WERI-Rb-1 (cell line): ENCODE measurements at regions not wholly inside any gene's neighbourhood (a gene's known extent, or its start where the extent isn't known, plus 50 kb on each side); places are given as distances from the start of the nearest gene placed in this dataset.

ENCODE experiments used
- DNase-seq: peaks from one replicate; pipeline ENCODE4 v3.0.0-alpha.2; 2020
- H3K27ac ChIP-seq: fragments of 250-450 bp; sonication (Bioruptor Pico); 2 replicates; pipeline ENCODE4 v1.5.1; 2020; ENCODE audit warnings: mild to moderate bottlenecking, moderate library complexity
- H3K27me3 ChIP-seq: fragments of 250-450 bp; sonication (Bioruptor Pico); 2 replicates; pipeline ENCODE4 v1.5.1; 2021; ENCODE audit warnings: mild to moderate bottlenecking, low read depth, moderate library complexity; ENCODE audit not compliant: insufficient read depth, severe bottlenecking
- H3K36me3 ChIP-seq: fragments of 250-450 bp; sonication (Bioruptor Pico); 2 replicates; pipeline ENCODE4 v1.5.1; 2020; ENCODE audit warnings: mild to moderate bottlenecking, moderate library complexity
- H3K4me3 ChIP-seq: 2 replicates; pipeline ENCODE4 v1.5.1; 2011; ENCODE audit warnings: low read depth, mild to moderate bottlenecking, control low read depth, low read length
- H3K9me3 ChIP-seq: fragments of 250-450 bp; sonication (Bioruptor Pico); 2 replicates; pipeline ENCODE4 v1.5.1; 2021; ENCODE audit warnings: mild to moderate bottlenecking, moderate library complexity; ENCODE audit not compliant: severe bottlenecking
- TF ChIP-seq, protein P1 (sequence below): IDR thresholded peaks from 2 replicates; pipeline ENCODE4 v1.5.1; 2011; ENCODE audit warnings: low read depth, mild to moderate bottlenecking, control low read depth, inconsistent platforms, low read length

DNA sequence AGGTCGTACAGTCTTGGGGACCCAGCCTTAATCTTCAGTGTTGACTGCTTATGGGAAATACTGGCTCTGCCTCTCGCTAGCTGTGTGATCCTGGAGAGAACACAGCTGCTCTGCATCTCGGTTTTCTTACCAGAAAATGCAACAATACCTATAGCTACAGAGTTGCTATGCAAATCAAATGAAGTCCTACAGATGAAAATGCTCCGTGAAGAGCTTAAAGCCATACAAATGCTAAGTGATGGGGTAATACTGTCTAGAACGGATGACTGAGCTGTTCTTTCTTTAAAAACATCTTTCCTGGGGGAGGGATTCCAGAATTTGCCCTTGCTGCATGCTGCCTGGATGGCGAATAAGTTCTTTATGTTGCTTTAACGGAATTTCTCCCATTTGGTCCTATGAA lies 132.0 kb downstream of the ZBTB18 start:
- H3K27me3 ChIP-seq: no peaks in the 10 kb centered on the region
- TF ChIP-seq, protein P1, sequence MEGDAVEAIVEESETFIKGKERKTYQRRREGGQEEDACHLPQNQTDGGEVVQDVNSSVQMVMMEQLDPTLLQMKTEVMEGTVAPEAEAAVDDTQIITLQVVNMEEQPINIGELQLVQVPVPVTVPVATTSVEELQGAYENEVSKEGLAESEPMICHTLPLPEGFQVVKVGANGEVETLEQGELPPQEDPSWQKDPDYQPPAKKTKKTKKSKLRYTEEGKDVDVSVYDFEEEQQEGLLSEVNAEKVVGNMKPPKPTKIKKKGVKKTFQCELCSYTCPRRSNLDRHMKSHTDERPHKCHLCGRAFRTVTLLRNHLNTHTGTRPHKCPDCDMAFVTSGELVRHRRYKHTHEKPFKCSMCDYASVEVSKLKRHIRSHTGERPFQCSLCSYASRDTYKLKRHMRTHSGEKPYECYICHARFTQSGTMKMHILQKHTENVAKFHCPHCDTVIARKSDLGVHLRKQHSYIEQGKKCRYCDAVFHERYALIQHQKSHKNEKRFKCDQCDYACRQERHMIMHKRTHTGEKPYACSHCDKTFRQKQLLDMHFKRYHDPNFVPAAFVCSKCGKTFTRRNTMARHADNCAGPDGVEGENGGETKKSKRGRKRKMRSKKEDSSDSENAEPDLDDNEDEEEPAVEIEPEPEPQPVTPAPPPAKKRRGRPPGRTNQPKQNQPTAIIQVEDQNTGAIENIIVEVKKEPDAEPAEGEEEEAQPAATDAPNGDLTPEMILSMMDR: no peak
- no peaks in the 10 kb centered on the region for H3K9me3 ChIP-seq
- H3K27ac ChIP-seq: no peak overlapping the region
- no peaks in the 10 kb centered on the region for H3K36me3 ChIP-seq
- DNase-seq: no peak
- no peak overlapping the region for H3K4me3 ChIP-seq

GRCh38 chr1:244186372-244186771 lies 135.3 kb downstream of the ZBTB18 start:
- H3K9me3 ChIP-seq: peaks cover 11% of the 10 kb centered on the region
- H3K36me3 ChIP-seq: no peaks in the 10 kb centered on the region
- no peak overlapping the region for H3K27ac ChIP-seq
- H3K27me3 ChIP-seq: no peaks in the 10 kb centered on the region
- no peak overlapping the region for H3K4me3 ChIP-seq
- TF ChIP-seq, protein P1: no peak
- DNase-seq: no peak

GRCh38 chr1:244187310-244187709 lies 136.2 kb downstream of the ZBTB18 start:
- Histone ChIP-seq H3K4me3 (no peak overlapping the region), H3K36me3 (no peaks in the 10 kb centered on the region), H3K27me3 (no peaks in the 10 kb centered on the region), H3K27ac (no peak overlapping the region), H3K9me3 (peaks cover 11% of the 10 kb centered on the region)
- no peak for DNase-seq
- TF ChIP-seq, protein P1: no peak

DNA sequence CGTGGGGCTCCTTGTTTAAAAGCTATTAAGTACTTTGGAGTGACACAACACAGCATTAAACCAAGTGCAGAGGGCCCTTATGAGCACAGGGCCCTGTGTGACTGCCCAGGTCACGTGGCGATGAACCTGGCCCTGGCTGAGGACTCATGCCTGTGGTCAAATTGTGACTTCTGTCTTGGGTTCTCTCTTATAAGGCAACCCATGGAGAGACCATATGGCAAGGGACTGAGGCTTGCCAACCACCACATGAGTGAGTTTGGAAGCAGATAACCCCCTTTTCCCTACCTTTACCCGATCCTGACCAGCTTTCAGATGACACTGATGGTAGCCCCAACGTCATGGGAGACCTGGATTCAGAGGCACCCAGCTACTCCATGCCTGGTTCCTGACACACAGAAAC lies 140.5 kb downstream of the ZBTB18 start:
- H3K27ac ChIP-seq: no peak overlapping the region
- H3K4me3 ChIP-seq: no peak overlapping the region
- H3K9me3 ChIP-seq: peaks cover 11% of the 10 kb centered on the region
- no peaks in the 10 kb centered on the region for H3K36me3 ChIP-seq
- no peaks in the 10 kb centered on the region for H3K27me3 ChIP-seq
- TF ChIP-seq, protein P1: no peak
- DNase-seq: no peak

- Histone ChIP-seq H3K27me3 (no peaks in the 10 kb centered on the region), H3K9me3 (peaks cover 11% of the 10 kb centered on the region), H3K27ac (no peak overlapping the region), H3K36me3 (no peaks in the 10 kb centered on the region), H3K4me3 (no peak overlapping the region)
- TF ChIP-seq, protein P1: no peak
- no peak for DNase-seq
Measured at GRCh38 chr1:244192325-244192724, 141.2 kb downstream of the ZBTB18 start.

DNA sequence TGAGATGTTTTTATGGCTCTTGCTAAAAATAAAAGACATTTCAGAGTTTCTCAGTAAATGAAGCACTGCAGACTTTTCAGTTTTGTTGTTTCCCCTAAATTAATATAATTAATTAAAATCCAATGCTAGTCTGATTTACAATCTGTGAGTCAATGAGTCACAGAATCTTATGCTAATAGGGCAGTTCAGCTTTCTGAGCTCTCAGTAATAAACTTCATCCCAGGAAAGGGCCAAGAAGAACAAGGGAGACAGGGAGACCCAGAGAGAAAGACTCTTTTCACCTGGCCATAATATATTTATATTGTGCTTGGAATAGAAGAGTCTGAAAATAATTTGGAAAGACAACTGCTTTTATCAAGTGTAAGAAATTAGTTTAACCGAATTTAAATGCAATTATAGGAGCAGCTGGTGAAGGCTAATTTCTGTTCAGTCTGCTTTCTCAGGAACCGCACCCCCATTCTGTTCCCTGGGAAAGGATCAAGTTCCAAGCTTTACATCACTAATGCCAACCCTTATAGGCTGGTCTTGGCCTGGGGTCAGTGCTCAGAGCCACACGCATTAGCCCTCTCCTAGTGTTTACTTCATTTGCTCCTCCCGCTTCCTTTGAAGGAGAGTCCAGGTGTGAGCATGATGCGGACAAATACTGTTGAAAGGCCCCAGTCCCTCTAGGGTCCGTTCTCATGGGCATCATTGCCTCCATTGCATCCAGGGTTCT lies 145.6 kb downstream of the ZBTB18 start:
- Histone ChIP-seq H3K27ac (no peak overlapping the region), H3K27me3 (no peaks in the 10 kb centered on the region), H3K9me3 (no peaks in the 10 kb centered on the region), H3K4me3 (no peak overlapping the region), H3K36me3 (no peaks in the 10 kb centered on the region)
- DNase-seq: no peak
- TF ChIP-seq, protein P1: no peak
